Gastrocnemius medialis (tissue), 4 donors: ENCODE measurements at regions not wholly inside any gene's neighbourhood (a gene's known extent, or its start where the extent isn't known, plus 50 kb on each side); places are given as distances from the start of the nearest gene placed in this dataset.

ENCODE experiments used
- POLR2A ChIP-seq, 2 donors: fragments of 450-650 bp; IDR thresholded peaks; one replicate each; pipeline ENCODE4 v1.6.1; 2017; ENCODE audit warnings: antibody characterized with exemption in 2 of 2, mild to moderate bottlenecking in 2 of 2, moderate library complexity in 2 of 2
- TF ChIP-seq, protein P1 (sequence below), 5 experiments: fragments of 450-650 bp in 3 of 5; fragments of 200-600 bp in 2 of 5; sonication (generic) in 2 of 5; IDR thresholded peaks in 4 of 5; conservative IDR thresholded peaks in 1 of 5; 1 replicate in 4 of 5; 2 replicates in 1 of 5; pipeline ENCODE4 v1.5.1; 2016 to 2019; ENCODE audit warnings: antibody characterized with exemption in 5 of 5, mild to moderate bottlenecking in 3 of 5, moderate library complexity in 3 of 5

DNA sequence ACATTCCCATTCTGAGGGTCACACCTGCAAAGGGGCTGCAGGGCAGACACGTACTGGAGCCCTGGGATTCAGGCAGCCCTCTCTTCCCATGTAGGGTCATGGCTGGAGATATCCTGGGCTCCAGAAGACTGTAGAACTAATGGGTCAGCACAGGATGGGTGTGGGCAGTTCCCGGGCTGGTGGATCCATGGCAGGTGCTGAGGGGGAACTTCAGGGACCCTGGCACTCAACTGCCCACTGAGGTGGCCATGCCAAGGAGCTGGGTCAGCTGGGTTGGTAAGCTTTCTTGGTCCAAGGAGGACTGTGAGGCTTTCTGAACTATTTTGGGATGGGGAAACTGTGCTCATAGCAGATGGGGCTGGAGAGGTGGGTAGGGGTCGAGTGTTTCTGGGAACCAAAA, 183.4 kb upstream of the RTL1 start:
- TF ChIP-seq, protein P1, sequence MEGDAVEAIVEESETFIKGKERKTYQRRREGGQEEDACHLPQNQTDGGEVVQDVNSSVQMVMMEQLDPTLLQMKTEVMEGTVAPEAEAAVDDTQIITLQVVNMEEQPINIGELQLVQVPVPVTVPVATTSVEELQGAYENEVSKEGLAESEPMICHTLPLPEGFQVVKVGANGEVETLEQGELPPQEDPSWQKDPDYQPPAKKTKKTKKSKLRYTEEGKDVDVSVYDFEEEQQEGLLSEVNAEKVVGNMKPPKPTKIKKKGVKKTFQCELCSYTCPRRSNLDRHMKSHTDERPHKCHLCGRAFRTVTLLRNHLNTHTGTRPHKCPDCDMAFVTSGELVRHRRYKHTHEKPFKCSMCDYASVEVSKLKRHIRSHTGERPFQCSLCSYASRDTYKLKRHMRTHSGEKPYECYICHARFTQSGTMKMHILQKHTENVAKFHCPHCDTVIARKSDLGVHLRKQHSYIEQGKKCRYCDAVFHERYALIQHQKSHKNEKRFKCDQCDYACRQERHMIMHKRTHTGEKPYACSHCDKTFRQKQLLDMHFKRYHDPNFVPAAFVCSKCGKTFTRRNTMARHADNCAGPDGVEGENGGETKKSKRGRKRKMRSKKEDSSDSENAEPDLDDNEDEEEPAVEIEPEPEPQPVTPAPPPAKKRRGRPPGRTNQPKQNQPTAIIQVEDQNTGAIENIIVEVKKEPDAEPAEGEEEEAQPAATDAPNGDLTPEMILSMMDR (IDR thresholded peaks at IDR 0.05 in 4 of 5, conservative IDR thresholded peaks at IDR 0.05 in 1 of 5): no peak
- no peak for TF ChIP-seq POLR2A (IDR thresholded peaks at IDR 0.05)
